Skeletal muscle tissue (tissue), 3 donors: ENCODE measurements at regions not wholly inside any gene's neighbourhood (a gene's known extent, or its start where the extent isn't known, plus 50 kb on each side); places are given as distances from the start of the nearest gene placed in this dataset.

ENCODE experiments used
- H3K27ac ChIP-seq: one replicate; pipeline ENCODE4 v1.7.0; 2013; ENCODE audit warnings: mild to moderate bottlenecking, low read depth, low read length, inconsistent platforms
- H3K27me3 ChIP-seq, 3 donors: one replicate each; pipeline ENCODE4 v1.7.0; 2013; ENCODE audit warnings: low read length in 3 of 3; ENCODE audit not compliant: control insufficient read depth in 3 of 3, insufficient read depth in 3 of 3
- H3K36me3 ChIP-seq, 3 donors: one replicate each; pipeline ENCODE4 v1.7.0; 2013; ENCODE audit warnings: low read length in 3 of 3; ENCODE audit not compliant: control insufficient read depth in 3 of 3, insufficient read depth in 3 of 3
- H3K4me1 ChIP-seq, 3 donors: one replicate each; pipeline ENCODE4 v1.7.0; 2013; ENCODE audit warnings: low read length in 3 of 3, mild to moderate bottlenecking in 3 of 3; ENCODE audit not compliant: control insufficient read depth in 3 of 3, insufficient read depth in 3 of 3
- H3K4me3 ChIP-seq, 3 donors: one replicate each; pipeline ENCODE4 v1.7.0; 2013; ENCODE audit warnings: low read length in 3 of 3
- H3K9ac ChIP-seq, 3 donors: one replicate each; pipeline ENCODE4 v1.7.0; 2013; ENCODE audit warnings: low read length in 3 of 3, mild to moderate bottlenecking in 3 of 3, moderate library complexity in 2 of 3, low read depth in 1 of 3
- H3K9me3 ChIP-seq, 3 donors: one replicate each; pipeline ENCODE4 v1.7.0; 2013; ENCODE audit warnings: low read length in 3 of 3; ENCODE audit not compliant: control insufficient read depth in 3 of 3
- donor health status: Osteomylitis.

- Histone ChIP-seq H3K27ac (no peak overlapping the region), H3K27me3 (peaks cover 0 to 3% (median 0%) of the 10 kb centered on the region in 3 donors), H3K4me1 (no peaks in the 10 kb centered on the region), H3K36me3 (no peaks in the 10 kb centered on the region), H3K9ac (no peak overlapping the region), H3K9me3 (no peaks in the 10 kb centered on the region), H3K4me3 (no peak overlapping the region)
These were observed 223.8 kb upstream of the ARRDC4 start for GRCh38 chr15:97736748-97737147.

- no peak overlapping the region for H3K4me3 ChIP-seq
- no peaks in the 10 kb centered on the region for H3K4me1 ChIP-seq
- no peak overlapping the region for H3K9ac ChIP-seq
- no peaks in the 10 kb centered on the region for H3K9me3 ChIP-seq
- H3K27me3 ChIP-seq, result no peaks in the 10 kb centered on the region
- no peak overlapping the region for H3K27ac ChIP-seq
- no peaks in the 10 kb centered on the region for H3K36me3 ChIP-seq
These were observed 214.9 kb upstream of the ARRDC4 start for GRCh38 chr15:97745481-97746071.

- Histone ChIP-seq H3K9ac (no peak overlapping the region), H3K4me1 (no peaks in the 10 kb centered on the region), H3K9me3 (no peaks in the 10 kb centered on the region), H3K4me3 (no peak overlapping the region), H3K27me3 (no peaks in the 10 kb centered on the region), H3K27ac (no peak overlapping the region), H3K36me3 (no peaks in the 10 kb centered on the region)
These were observed 213.2 kb upstream of the ARRDC4 start for GRCh38 chr15:97747342-97747741.

- no peak overlapping the region for H3K9ac ChIP-seq
- H3K36me3 ChIP-seq, result no peaks in the 10 kb centered on the region
- H3K4me1 ChIP-seq, result no peaks in the 10 kb centered on the region
- no peak overlapping the region for H3K4me3 ChIP-seq
- no peaks in the 10 kb centered on the region for H3K9me3 ChIP-seq
- no peaks in the 10 kb centered on the region for H3K27me3 ChIP-seq
- no peak overlapping the region for H3K27ac ChIP-seq
These were observed 211.9 kb upstream of the ARRDC4 start for GRCh38 chr15:97748576-97748975.

GRCh38 chr15:97750060-97750459 is 210.4 kb upstream of the ARRDC4 start:
- no peaks in the 10 kb centered on the region for H3K36me3 ChIP-seq
- no peak overlapping the region for H3K4me3 ChIP-seq
- no peaks in the 10 kb centered on the region for H3K9me3 ChIP-seq
- H3K27me3 ChIP-seq, result no peaks in the 10 kb centered on the region
- no peaks in the 10 kb centered on the region for H3K4me1 ChIP-seq
- no peak overlapping the region for H3K27ac ChIP-seq
- H3K9ac ChIP-seq, result no peak overlapping the region

GRCh38 chr15:97755726-97756125 is 204.8 kb upstream of the ARRDC4 start:
- peaks cover 0 to 9% (median 0%) of the 10 kb centered on the region in 3 donors for H3K27me3 ChIP-seq
- H3K4me1 ChIP-seq, result no peaks in the 10 kb centered on the region
- H3K36me3 ChIP-seq, result no peaks in the 10 kb centered on the region
- no peaks in the 10 kb centered on the region for H3K9me3 ChIP-seq
- no peak overlapping the region for H3K4me3 ChIP-seq
- no peak overlapping the region for H3K27ac ChIP-seq
- no peak overlapping the region for H3K9ac ChIP-seq

- Histone ChIP-seq H3K9me3 (no peaks in the 10 kb centered on the region), H3K27me3 (peaks cover 0 to 9% (median 5%) of the 10 kb centered on the region in 3 donors), H3K4me3 (no peak overlapping the region), H3K27ac (no peak overlapping the region), H3K9ac (no peak overlapping the region), H3K36me3 (no peaks in the 10 kb centered on the region), H3K4me1 (no peaks in the 10 kb centered on the region)
These were observed 201.1 kb upstream of the ARRDC4 start for GRCh38 chr15:97759363-97759762.

- Histone ChIP-seq H3K4me3 (no peak overlapping the region), H3K36me3 (no peaks in the 10 kb centered on the region), H3K27me3 (peaks cover 0 to 9% (median 5%) of the 10 kb centered on the region in 3 donors), H3K4me1 (no peaks in the 10 kb centered on the region), H3K9ac (no peak overlapping the region), H3K9me3 (no peaks in the 10 kb centered on the region), H3K27ac (no peak overlapping the region)
These were observed 199.4 kb upstream of the ARRDC4 start for GRCh38 chr15:97761110-97761509.

GRCh38 chr15:97783240-97783639 is 177.3 kb upstream of the ARRDC4 start:
- Histone ChIP-seq H3K4me3 (no peak overlapping the region), H3K36me3 (no peaks in the 10 kb centered on the region), H3K9ac (no peak overlapping the region), H3K27ac (no peak overlapping the region), H3K4me1 (no peaks in the 10 kb centered on the region), H3K27me3 (no peaks in the 10 kb centered on the region), H3K9me3 (no peaks in the 10 kb centered on the region)

GRCh38 chr15:97786741-97787140 is 173.8 kb upstream of the ARRDC4 start:
- Histone ChIP-seq H3K4me1 (no peaks in the 10 kb centered on the region), H3K9me3 (no peaks in the 10 kb centered on the region), H3K9ac (no peak overlapping the region), H3K4me3 (no peak overlapping the region), H3K27ac (no peak overlapping the region), H3K36me3 (no peaks in the 10 kb centered on the region), H3K27me3 (peaks cover 0 to 5% (median 0%) of the 10 kb centered on the region in 3 donors)
